ENCODE measurements at regions not wholly inside any gene's neighbourhood (a gene's known extent, or its start where the extent isn't known, plus 50 kb on each side); places are given as distances from the start of the nearest gene placed in this dataset.

GRCh38 chr3:43872901-43873300, 182.2 kb downstream of the ABHD5 start:
- CTCF ChIA-PET = no interaction called here
- peak overlapping the region; percentile 65 for H3K27ac ChIP-seq
- POLR2A ChIA-PET (ENCODE audit: low non-redundant PET) = no interaction called here
- TF ChIP-seq CTCF (conservative IDR thresholded peaks at IDR 0.05; ENCODE audit: low read depth) = no peak
- DNase-seq (ENCODE audit: low spot score) = no peak

GRCh38 chr3:43873723-43874122, 183.0 kb downstream of the ABHD5 start:
- no peak overlapping the region for H3K27ac ChIP-seq
- POLR2A ChIA-PET (ENCODE audit: low non-redundant PET) = no interaction called here
- CTCF ChIA-PET = no interaction called here
- TF ChIP-seq CTCF (conservative IDR thresholded peaks at IDR 0.05; ENCODE audit: low read depth) = no peak
- no peak for DNase-seq (ENCODE audit: low spot score)

DNA sequence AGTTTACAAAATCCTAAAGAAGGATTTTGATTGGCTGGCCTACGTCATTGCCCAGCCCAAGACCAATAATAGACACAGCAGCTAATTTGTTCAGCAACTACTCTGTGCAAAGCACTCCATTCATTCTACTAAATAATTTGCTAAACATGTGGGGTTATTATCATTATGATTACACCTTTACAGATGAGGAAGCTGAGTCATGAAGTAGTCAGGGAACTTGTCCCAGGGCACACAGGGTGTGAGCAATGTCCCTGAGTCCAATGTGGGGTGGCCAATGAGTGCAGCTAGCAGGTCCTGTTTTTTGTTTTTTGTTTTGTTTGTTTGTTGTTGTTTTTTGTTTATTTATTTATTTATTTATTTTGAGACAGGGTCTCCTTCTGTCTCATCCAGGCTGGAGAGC, 183.6 kb downstream of the ABHD5 start:
- TF ChIP-seq CTCF (conservative IDR thresholded peaks at IDR 0.05; ENCODE audit: low read depth) = no peak
- no peak for DNase-seq (ENCODE audit: low spot score)
- ChIA-PET CTCF (no interaction called here), POLR2A (ENCODE audit: low non-redundant PET) (no interaction called here)
- H3K27ac ChIP-seq = no peak overlapping the region

DNA sequence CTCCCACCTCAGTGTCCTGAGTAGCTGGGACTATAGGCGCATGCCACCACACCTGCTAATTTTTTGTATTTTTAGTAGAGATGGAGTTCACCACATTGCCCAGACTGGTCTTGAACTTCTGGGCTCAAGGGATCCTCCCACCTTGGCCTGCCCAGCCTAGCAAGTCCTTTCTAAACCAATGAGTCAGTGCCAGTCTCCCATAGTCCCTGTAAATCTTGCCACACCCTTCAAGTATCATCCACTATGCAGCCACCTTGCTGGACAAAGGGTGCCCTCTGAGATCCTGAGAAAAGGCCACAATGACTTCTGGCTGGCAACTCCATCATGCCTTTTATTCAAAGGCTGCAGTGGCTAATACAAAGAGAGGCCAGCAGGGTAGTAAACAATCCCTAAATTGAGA, 184.0 kb downstream of the ABHD5 start:
- H3K27ac ChIP-seq = no peak overlapping the region
- POLR2A ChIA-PET (ENCODE audit: low non-redundant PET) = no interaction called here
- no peak for DNase-seq (ENCODE audit: low spot score)
- CTCF ChIA-PET = no interaction called here
- no peak for TF ChIP-seq CTCF (conservative IDR thresholded peaks at IDR 0.05; ENCODE audit: low read depth)

- ChIA-PET CTCF (no interaction called here), POLR2A (ENCODE audit: low non-redundant PET) (no interaction called here)
- no peak for TF ChIP-seq CTCF (conservative IDR thresholded peaks at IDR 0.05; ENCODE audit: low read depth)
- no peak for DNase-seq (ENCODE audit: low spot score)
- no peak overlapping the region for H3K27ac ChIP-seq
These were observed 185.9 kb downstream of the ABHD5 start for GRCh38 chr3:43876648-43877047.

DNA sequence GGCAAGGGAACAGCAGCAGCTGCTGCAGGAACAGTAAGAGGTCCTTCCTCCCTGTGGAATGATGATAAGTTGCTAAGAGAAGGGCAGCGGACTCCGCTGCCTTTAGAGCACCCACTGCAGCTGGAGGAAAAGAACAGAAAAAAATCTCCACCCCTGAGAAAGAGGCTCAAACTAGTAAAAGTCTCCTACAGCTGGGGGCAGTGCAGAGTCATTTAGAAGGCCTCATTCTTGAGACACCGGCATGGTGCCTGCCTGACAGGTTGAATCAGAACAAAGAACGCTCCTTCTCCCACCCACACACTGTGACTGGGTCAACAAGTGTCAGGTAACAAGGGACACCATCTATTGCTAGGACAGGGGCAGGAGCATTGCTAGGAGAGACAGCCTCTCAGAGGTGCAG, 188.4 kb downstream of the ABHD5 start:
- ChIA-PET POLR2A (ENCODE audit: low non-redundant PET) (no interaction called here), CTCF (interaction anchor here (0.6 kb wide), 1 partner anchor 15 kb away, joined by 5 read pairs; no protein-coding TSS in a partner anchor)
- no peak for DNase-seq (ENCODE audit: low spot score)
- TF ChIP-seq CTCF (conservative IDR thresholded peaks at IDR 0.05; ENCODE audit: low read depth) = no peak
- H3K27ac ChIP-seq = no peak overlapping the region

Measured in RWPE1 (cell line).